ENCODE measurements at regions not wholly inside any gene's neighbourhood (a gene's known extent, or its start where the extent isn't known, plus 50 kb on each side); places are given as distances from the start of the nearest gene placed in this dataset.
"Not testable (repeated sequence)": the region's sequence is repeated elsewhere in the genome, so short reads cannot be mapped to it uniquely, and the experiment has no call there.

DNA sequence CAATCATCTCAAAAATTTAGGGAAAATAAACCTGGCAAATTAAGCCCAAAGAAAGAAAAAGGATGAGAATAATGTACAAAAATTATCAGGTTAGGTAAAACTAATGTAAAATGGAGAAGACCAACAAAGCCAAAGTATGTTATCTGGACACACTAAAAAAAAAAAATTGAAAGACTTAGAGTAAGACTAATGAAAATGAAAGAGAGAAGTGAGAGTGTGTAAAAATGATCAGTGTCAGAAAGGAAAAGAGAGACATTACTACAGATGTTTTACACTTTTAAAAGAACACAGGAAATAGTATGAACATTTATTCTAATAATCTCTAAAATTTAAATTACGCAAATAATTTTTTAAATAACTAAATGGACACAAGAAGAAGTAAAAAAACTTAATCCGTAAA lies 573.3 kb upstream of the NR2F2 start:
- H3K36me3 ChIP-seq (ENCODE audit: control insufficient read depth in 2 of 2, insufficient read depth in 2 of 2, low read length in 2 of 2): no peaks in the 10 kb centered on the region
- no peaks in the 10 kb centered on the region for H3K9me3 ChIP-seq (ENCODE audit: control insufficient read depth in 2 of 2, low read length in 2 of 2)
- H3K4me3 ChIP-seq (ENCODE audit: low read length in 2 of 2): no peak overlapping the region
- no peak overlapping the region for H3K27ac ChIP-seq (ENCODE audit: low read length)
- H3K9ac ChIP-seq (ENCODE audit: low read length in 2 of 2): no peak overlapping the region
- no peaks in the 10 kb centered on the region for H3K4me1 ChIP-seq (ENCODE audit: control insufficient read depth, insufficient read depth, low read length)
- no peaks in the 10 kb centered on the region for H3K27me3 ChIP-seq (ENCODE audit: control insufficient read depth in 1 of 2, insufficient read depth in 2 of 2, low read length in 2 of 2)

DNA sequence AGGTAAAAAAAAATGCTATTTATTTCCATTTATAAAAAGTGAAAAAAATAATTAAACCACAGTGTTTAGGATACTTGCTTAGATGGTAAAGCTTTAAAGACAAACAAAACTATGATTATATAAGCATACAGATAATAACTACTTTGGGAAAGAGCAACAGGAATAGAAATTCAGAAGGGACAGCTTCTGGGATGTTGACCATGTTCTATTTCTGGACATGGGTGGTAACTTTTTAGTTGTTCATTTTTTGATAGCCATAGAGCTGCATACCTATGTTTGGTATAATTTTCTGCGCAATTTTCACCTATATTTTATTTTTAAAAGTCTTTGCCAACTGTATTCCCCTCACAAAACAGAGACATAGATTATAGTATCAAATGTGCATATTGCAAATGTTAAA lies 572.0 kb upstream of the NR2F2 start:
- H3K4me1 ChIP-seq (ENCODE audit: control insufficient read depth, insufficient read depth, low read length): no peaks in the 10 kb centered on the region
- no peaks in the 10 kb centered on the region for H3K9me3 ChIP-seq (ENCODE audit: control insufficient read depth in 2 of 2, low read length in 2 of 2)
- H3K27ac ChIP-seq (ENCODE audit: low read length): no peak overlapping the region
- no peak overlapping the region for H3K4me3 ChIP-seq (ENCODE audit: low read length in 2 of 2)
- H3K9ac ChIP-seq (ENCODE audit: low read length in 2 of 2): no peak overlapping the region
- no peaks in the 10 kb centered on the region for H3K36me3 ChIP-seq (ENCODE audit: control insufficient read depth in 2 of 2, insufficient read depth in 2 of 2, low read length in 2 of 2)
- no peaks in the 10 kb centered on the region for H3K27me3 ChIP-seq (ENCODE audit: control insufficient read depth in 1 of 2, insufficient read depth in 2 of 2, low read length in 2 of 2)

- H3K36me3 ChIP-seq (ENCODE audit: control insufficient read depth in 2 of 2, insufficient read depth in 2 of 2, low read length in 2 of 2): no peaks in the 10 kb centered on the region
- H3K27me3 ChIP-seq (ENCODE audit: control insufficient read depth in 1 of 2, insufficient read depth in 2 of 2, low read length in 2 of 2): no peaks in the 10 kb centered on the region
- no peaks in the 10 kb centered on the region for H3K9me3 ChIP-seq (ENCODE audit: control insufficient read depth in 2 of 2, low read length in 2 of 2)
- H3K4me3 ChIP-seq (ENCODE audit: low read length in 2 of 2): no peak overlapping the region
- no peak overlapping the region for H3K9ac ChIP-seq (ENCODE audit: low read length in 2 of 2)
- H3K27ac ChIP-seq (ENCODE audit: low read length): no peak overlapping the region
- no peaks in the 10 kb centered on the region for H3K4me1 ChIP-seq (ENCODE audit: control insufficient read depth, insufficient read depth, low read length)
Observed at GRCh38 chr15:95758851-95759250, 571.6 kb upstream of the NR2F2 start.

- Histone ChIP-seq H3K27ac (ENCODE audit: low read length) (no peak overlapping the region), H3K36me3 (ENCODE audit: control insufficient read depth in 2 of 2, insufficient read depth in 2 of 2, low read length in 2 of 2) (no peaks in the 10 kb centered on the region), H3K9ac (ENCODE audit: low read length in 2 of 2) (no peak overlapping the region)
Observed at GRCh38 chr15:95760508-95760907, 570.0 kb upstream of the NR2F2 start.

GRCh38 chr15:95761501-95762165 lies 568.9 kb upstream of the NR2F2 start:
- no peaks in the 10 kb centered on the region for H3K4me1 ChIP-seq (ENCODE audit: control insufficient read depth, insufficient read depth, low read length)
- no peaks in the 10 kb centered on the region for H3K27me3 ChIP-seq (ENCODE audit: control insufficient read depth in 1 of 2, insufficient read depth in 2 of 2, low read length in 2 of 2)
- no peak overlapping the region for H3K4me3 ChIP-seq (ENCODE audit: low read length in 2 of 2)
- no peak overlapping the region for H3K27ac ChIP-seq (ENCODE audit: low read length)
- H3K9me3 ChIP-seq (ENCODE audit: control insufficient read depth in 2 of 2, low read length in 2 of 2): no peaks in the 10 kb centered on the region
- H3K36me3 ChIP-seq (ENCODE audit: control insufficient read depth in 2 of 2, insufficient read depth in 2 of 2, low read length in 2 of 2): no peaks in the 10 kb centered on the region
- no peak overlapping the region for H3K9ac ChIP-seq (ENCODE audit: low read length in 2 of 2)

More at GRCh38 chr15:95760508-95760907, 570.0 kb upstream of the NR2F2 start:
- Histone ChIP-seq H3K4me3 (ENCODE audit: low read length in 2 of 2) (no peak overlapping the region), H3K9me3 (ENCODE audit: control insufficient read depth in 2 of 2, low read length in 2 of 2) (no peaks in the 10 kb centered on the region), H3K27me3 (ENCODE audit: control insufficient read depth in 1 of 2, insufficient read depth in 2 of 2, low read length in 2 of 2) (no peaks in the 10 kb centered on the region), H3K4me1 (ENCODE audit: control insufficient read depth, insufficient read depth, low read length) (no peaks in the 10 kb centered on the region)

GRCh38 chr15:95763426-95763825 lies 567.1 kb upstream of the NR2F2 start:
- no peak overlapping the region for H3K27ac ChIP-seq (ENCODE audit: low read length)
- H3K4me3 ChIP-seq (ENCODE audit: low read length in 2 of 2): no peak overlapping the region
- no peaks in the 10 kb centered on the region for H3K9me3 ChIP-seq (ENCODE audit: control insufficient read depth in 2 of 2, low read length in 2 of 2)
- H3K36me3 ChIP-seq (ENCODE audit: control insufficient read depth in 2 of 2, insufficient read depth in 2 of 2, low read length in 2 of 2): no peaks in the 10 kb centered on the region
- H3K27me3 ChIP-seq (ENCODE audit: control insufficient read depth in 1 of 2, insufficient read depth in 2 of 2, low read length in 2 of 2): no peaks in the 10 kb centered on the region
- H3K9ac ChIP-seq (ENCODE audit: low read length in 2 of 2): no peak overlapping the region
- no peaks in the 10 kb centered on the region for H3K4me1 ChIP-seq (ENCODE audit: control insufficient read depth, insufficient read depth, low read length)

DNA sequence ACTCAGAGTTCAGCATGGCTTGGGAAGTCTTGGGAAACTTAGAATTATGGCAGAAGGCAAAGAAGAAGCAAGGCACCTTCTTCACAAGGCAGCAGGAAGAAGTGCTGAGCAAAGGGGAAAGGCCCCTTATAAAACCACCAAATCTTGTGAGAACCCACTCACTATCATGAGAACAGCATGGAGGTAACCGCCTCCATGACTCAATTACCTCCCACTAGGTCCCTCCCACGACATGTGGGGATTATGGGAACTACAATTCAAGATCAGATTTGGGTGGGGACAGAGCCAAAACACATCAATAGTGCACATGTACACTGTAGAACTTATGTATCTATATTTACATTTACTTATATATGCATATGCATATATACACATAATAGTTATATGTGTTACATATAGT lies 565.3 kb upstream of the NR2F2 start:
- H3K27ac ChIP-seq (ENCODE audit: low read length): no peak overlapping the region
- no peak overlapping the region for H3K9ac ChIP-seq (ENCODE audit: low read length in 2 of 2)
- H3K4me1 ChIP-seq (ENCODE audit: control insufficient read depth, insufficient read depth, low read length): no peaks in the 10 kb centered on the region
- H3K4me3 ChIP-seq (ENCODE audit: low read length in 2 of 2): no peak overlapping the region
- H3K9me3 ChIP-seq (ENCODE audit: control insufficient read depth in 2 of 2, low read length in 2 of 2): no peaks in the 10 kb centered on the region
- no peaks in the 10 kb centered on the region for H3K36me3 ChIP-seq (ENCODE audit: control insufficient read depth in 2 of 2, insufficient read depth in 2 of 2, low read length in 2 of 2)
- H3K27me3 ChIP-seq (ENCODE audit: control insufficient read depth in 1 of 2, insufficient read depth in 2 of 2, low read length in 2 of 2): no peaks in the 10 kb centered on the region

- Histone ChIP-seq H3K9ac (ENCODE audit: low read length in 2 of 2) (no peak overlapping the region), H3K4me3 (ENCODE audit: low read length in 2 of 2) (no peak overlapping the region), H3K9me3 (ENCODE audit: control insufficient read depth in 2 of 2, low read length in 2 of 2) (no peaks in the 10 kb centered on the region), H3K4me1 (ENCODE audit: control insufficient read depth, insufficient read depth, low read length) (no peaks in the 10 kb centered on the region), H3K27ac (ENCODE audit: low read length) (no peak overlapping the region), H3K27me3 (ENCODE audit: control insufficient read depth in 1 of 2, insufficient read depth in 2 of 2, low read length in 2 of 2) (no peaks in the 10 kb centered on the region), H3K36me3 (ENCODE audit: control insufficient read depth in 2 of 2, insufficient read depth in 2 of 2, low read length in 2 of 2) (no peaks in the 10 kb centered on the region)
Observed at GRCh38 chr15:95770196-95770595, 560.3 kb upstream of the NR2F2 start.

- Histone ChIP-seq H3K9ac (ENCODE audit: low read length in 2 of 2) (no peak overlapping the region), H3K4me3 (ENCODE audit: low read length in 2 of 2) (no peak overlapping the region), H3K9me3 (ENCODE audit: control insufficient read depth in 2 of 2, low read length in 2 of 2) (no peaks in the 10 kb centered on the region), H3K36me3 (ENCODE audit: control insufficient read depth in 2 of 2, insufficient read depth in 2 of 2, low read length in 2 of 2) (no peaks in the 10 kb centered on the region), H3K4me1 (ENCODE audit: control insufficient read depth, insufficient read depth, low read length) (no peaks in the 10 kb centered on the region), H3K27me3 (ENCODE audit: control insufficient read depth in 1 of 2, insufficient read depth in 2 of 2, low read length in 2 of 2) (no peaks in the 10 kb centered on the region), H3K27ac (ENCODE audit: low read length) (no peak overlapping the region)
Observed at GRCh38 chr15:95772982-95773381, 557.5 kb upstream of the NR2F2 start.

GRCh38 chr15:95784508-95784907 lies 546.0 kb upstream of the NR2F2 start:
- Histone ChIP-seq H3K9me3 (ENCODE audit: control insufficient read depth in 2 of 2, low read length in 2 of 2) (peaks cover 13 to 26% of the 10 kb centered on the region in 2 donors), H3K27me3 (ENCODE audit: control insufficient read depth in 1 of 2, insufficient read depth in 2 of 2, low read length in 2 of 2) (no peaks in the 10 kb centered on the region), H3K4me3 (ENCODE audit: low read length in 2 of 2) (no peak overlapping the region), H3K36me3 (ENCODE audit: control insufficient read depth in 2 of 2, insufficient read depth in 2 of 2, low read length in 2 of 2) (no peaks in the 10 kb centered on the region), H3K9ac (ENCODE audit: low read length in 2 of 2) (no peak overlapping the region), H3K4me1 (ENCODE audit: control insufficient read depth, insufficient read depth, low read length) (no peaks in the 10 kb centered on the region), H3K27ac (ENCODE audit: low read length) (no peak overlapping the region)

- not testable (repeated sequence) for H3K27ac ChIP-seq (ENCODE audit: low read length); H3K36me3 ChIP-seq (ENCODE audit: control insufficient read depth in 2 of 2, insufficient read depth in 2 of 2, low read length in 2 of 2); H3K4me1 ChIP-seq (ENCODE audit: control insufficient read depth, insufficient read depth, low read length); H3K4me3 ChIP-seq (ENCODE audit: low read length in 2 of 2); H3K9ac ChIP-seq (ENCODE audit: low read length in 2 of 2); H3K27me3 ChIP-seq (ENCODE audit: control insufficient read depth in 1 of 2, insufficient read depth in 2 of 2, low read length in 2 of 2)
- H3K9me3 ChIP-seq (ENCODE audit: control insufficient read depth in 2 of 2, low read length in 2 of 2): peaks cover 13 to 26% of the 10 kb centered on the region in 2 donors
Observed at GRCh38 chr15:95785276-95785675, 545.2 kb upstream of the NR2F2 start.
